IMR-90 (cell line): ENCODE measurements at regions not wholly inside any gene's neighbourhood (a gene's known extent, or its start where the extent isn't known, plus 50 kb on each side); places are given as distances from the start of the nearest gene placed in this dataset.

Source experiments
- ATAC-seq: fragments of 200-7000 bp; cut with Tn5 transposase; 2 replicates; pipeline ENCODE4 v1.9.1; 2020; ENCODE audit warnings: low read depth, mild to moderate bottlenecking, moderate library complexity
- BruUV-seq: library from RNA; stranded (reverse); fragments of 400-500 nt; replicated peaks from 2 replicates; lab custom pipeline; 2021; lab: Mats Ljungman, UMichigan
- CTCF ChIA-PET: fragments of 300-600 bp; formaldehyde crosslinking; extraction: SDS; loops from one replicate; lab custom pipeline; 2021; ENCODE audit warnings: antibody characterized with exemption; lab: Yijun Ruan, JAX
- POLR2A ChIA-PET: fragments of 300-600 bp; sonication (Branson Sonifier 250); formaldehyde crosslinking; loops from one replicate; lab custom pipeline; 2022; ENCODE audit warnings: antibody characterized with exemption; ENCODE audit not compliant: unreplicated experiment; lab: Charles Lee
- DNase-seq: peaks from one replicate; pipeline ENCODE4 v3.0.0; 2013
- H2AFZ ChIP-seq: replicated peaks from 2 replicates; pipeline ENCODE3; 2013; ENCODE audit warnings: low read length, mild to moderate bottlenecking; ENCODE audit not compliant: poor library complexity
- H2AK5ac ChIP-seq: 2 replicates; pipeline ENCODE4 v1.6.1; 2013; ENCODE audit warnings: low read depth, low read length, inconsistent platforms
- H2AK9ac ChIP-seq: replicated peaks from 2 replicates; pipeline ENCODE3; 2013; ENCODE audit warnings: mild to moderate bottlenecking, low read depth, low read length, moderate library complexity; ENCODE audit not compliant: poor library complexity
- H2BK120ac ChIP-seq: 2 replicates; pipeline ENCODE4 v1.6.1; 2013; ENCODE audit warnings: low read depth, low read length, inconsistent platforms
- H2BK15ac ChIP-seq: 3 replicates; pipeline ENCODE4 v1.6.1; 2013; ENCODE audit warnings: low read depth, low read length, inconsistent platforms
- H2BK20ac ChIP-seq: 2 replicates; pipeline ENCODE4 v1.6.1; 2013; ENCODE audit warnings: low read depth, mild to moderate bottlenecking, inconsistent platforms, low read length, moderate library complexity
- H2BK5ac ChIP-seq: 2 replicates; pipeline ENCODE4 v1.6.1; 2013; ENCODE audit warnings: mild to moderate bottlenecking, low read depth, low read length, inconsistent platforms; ENCODE audit not compliant: poor library complexity, severe bottlenecking
- H3K14ac ChIP-seq: replicated peaks from 2 replicates; pipeline ENCODE4 v1.6.1; 2013; ENCODE audit warnings: low read depth, low read length, inconsistent platforms
- H3K18ac ChIP-seq: 2 replicates; pipeline ENCODE4 v1.6.1; 2013; ENCODE audit warnings: low read depth, low read length, control low read depth
- H3K23ac ChIP-seq: 2 replicates; pipeline ENCODE4 v1.6.1; 2013; ENCODE audit warnings: low read depth, low read length, inconsistent platforms
- H3K27ac ChIP-seq: 2 replicates; pipeline ENCODE4 v1.5.1; 2013; ENCODE audit warnings: mild to moderate bottlenecking, control low read depth, low read length; ENCODE audit not compliant: insufficient read depth
- H3K27me3 ChIP-seq: 2 replicates; pipeline ENCODE4 v1.6.1; 2013; ENCODE audit warnings: low read length; ENCODE audit not compliant: control insufficient read depth, insufficient read depth
- H3K36me3 ChIP-seq: 2 replicates; pipeline ENCODE4 v1.6.1; 2013; ENCODE audit warnings: low read length, mixed read lengths; ENCODE audit not compliant: control insufficient read depth, insufficient read depth
- H3K4ac ChIP-seq: 2 replicates; pipeline ENCODE4 v1.6.1; 2013; ENCODE audit warnings: low read depth, low read length, inconsistent platforms
- H3K4me1 ChIP-seq: 2 replicates; pipeline ENCODE4 v1.6.1; 2013; ENCODE audit warnings: low read length, mixed read lengths; ENCODE audit not compliant: control insufficient read depth, insufficient read depth
- H3K4me2 ChIP-seq: 2 replicates; pipeline ENCODE4 v1.6.1; 2013; ENCODE audit warnings: low read depth, mild to moderate bottlenecking, control low read depth, low read length, moderate library complexity
- H3K4me3 ChIP-seq: 2 replicates; pipeline ENCODE4 v1.5.1; 2013; ENCODE audit warnings: low read depth, mild to moderate bottlenecking, control low read depth, low read length, moderate library complexity; ENCODE audit not compliant: insufficient read depth
- H3K56ac ChIP-seq: 2 replicates; pipeline ENCODE4 v1.6.1; 2013; ENCODE audit warnings: low read length, inconsistent platforms; ENCODE audit not compliant: insufficient read depth; ENCODE audit errors: extremely low read depth
- H3K79me1 ChIP-seq, 2 experiments: 2 replicates each; pipeline ENCODE4 v1.6.1; 2013; ENCODE audit warnings: low read length in 2 of 2, inconsistent platforms in 1 of 2, low read depth in 1 of 2
- H3K9ac ChIP-seq: 2 replicates; pipeline ENCODE4 v1.6.1; 2013; ENCODE audit warnings: low read depth, low read length, control low read depth
- H3K9me1 ChIP-seq: 2 replicates; pipeline ENCODE4 v1.6.1; 2013; ENCODE audit warnings: low read length, inconsistent platforms; ENCODE audit not compliant: insufficient read depth
- H3K9me3 ChIP-seq: 2 replicates; pipeline ENCODE4 v1.6.1; 2013; ENCODE audit warnings: low read length; ENCODE audit not compliant: control insufficient read depth, insufficient read depth
- H4K20me1 ChIP-seq: 2 replicates; pipeline ENCODE4 v1.6.1; 2013; ENCODE audit warnings: low read length, inconsistent platforms; ENCODE audit not compliant: insufficient read depth
- H4K5ac ChIP-seq: 2 replicates; pipeline ENCODE4 v1.6.1; 2013; ENCODE audit warnings: mild to moderate bottlenecking, low read depth, low read length, control low read depth
- H4K8ac ChIP-seq, 2 experiments: 2 replicates each; pipeline ENCODE4 v1.6.1; 2013; ENCODE audit warnings: low read depth in 2 of 2, low read length in 2 of 2, control low read depth in 1 of 2, inconsistent platforms in 1 of 2
- H4K91ac ChIP-seq: 2 replicates; pipeline ENCODE4 v1.6.1; 2013; ENCODE audit warnings: low read depth, low read length, inconsistent platforms; ENCODE audit not compliant: insufficient read depth
- BHLHE40 ChIP-seq: fragments of 150-350 bp; IDR thresholded peaks from 2 replicates; pipeline ENCODE4 v1.6.1; 2016; ENCODE audit warnings: mild to moderate bottlenecking, low read depth, low read length
- CEBPB ChIP-seq: IDR thresholded peaks from 2 replicates; pipeline ENCODE4 v1.6.1; 2012; ENCODE audit warnings: low read depth, low read length, improper control_type of control experiment
- FOS ChIP-seq: fragments of 150-350 bp; IDR thresholded peaks from 2 replicates; pipeline ENCODE4 v1.6.1; 2016; ENCODE audit warnings: low read depth, low read length
- MAZ ChIP-seq: IDR thresholded peaks from 2 replicates; pipeline ENCODE4 v1.6.1; 2012; ENCODE audit warnings: low read depth, mild to moderate bottlenecking, low read length, improper control_type of control experiment, moderate library complexity, borderline replicate concordance
- NFE2L2 ChIP-seq: fragments of 150-350 bp; IDR thresholded peaks from 2 replicates; pipeline ENCODE4 v1.6.1; 2016; ENCODE audit warnings: low read depth, mild to moderate bottlenecking, low read length
- POLR2A ChIP-seq: IDR thresholded peaks from 2 replicates; pipeline ENCODE4 v1.6.1; 2012; ENCODE audit warnings: mild to moderate bottlenecking, low read depth, low read length
- RAD21 ChIP-seq: IDR thresholded peaks from 2 replicates; pipeline ENCODE4 v1.6.1; 2012; ENCODE audit warnings: low read length, improper control_type of control experiment
- RCOR1 ChIP-seq: IDR thresholded peaks from 2 replicates; pipeline ENCODE4 v1.6.1; 2012; ENCODE audit warnings: mild to moderate bottlenecking, low read length, improper control_type of control experiment; ENCODE audit not compliant: insufficient replicate concordance
- SMC3 ChIP-seq: fragments of 150-350 bp; IDR thresholded peaks from 2 replicates; pipeline ENCODE4 v1.6.1; 2016; ENCODE audit warnings: low read depth, mild to moderate bottlenecking, antibody characterized with exemption, low read length, moderate library complexity
- WGBS, 2 experiments: methylation state at CpG; one replicate each; pipeline versions ENCODE4 v1.1.5 to v1.1.7; 2013; ENCODE audit warnings: missing lambda C conversion rate in 2 of 2; ENCODE audit not compliant: insufficient read length in 1 of 2; ENCODE audit errors: extremely low coverage in 2 of 2; 5-methylcytosine and 5-hydroxymethylcytosine counted together
- dilution Hi-C: fragments of 300-500 bp; cut with HindIII; formaldehyde crosslinking; loops from one replicate; pipeline ENCODE4 v1.14.3; 2018; ENCODE audit warnings: low sequenced_read_pairs; ENCODE audit not compliant: unreplicated experiment
- in situ Hi-C: fragments of 300-500 bp; cut with MboI; formaldehyde crosslinking; loops from 3 replicates; pipeline ENCODE4 v1.14.3; 2019; ENCODE audit warnings: low sequenced_read_pairs, inconsistent platforms, mixed read lengths
- intact Hi-C: fragments of 100-400 bp; cut with micrococcal nuclease; formaldehyde crosslinking; loops from 2 replicates; pipeline ENCODE4 v1.10.0; 2022
- TF ChIP-seq, protein P1 (sequence below): fragments of 150-350 bp; IDR thresholded peaks from 2 replicates; pipeline ENCODE4 v1.6.1; 2016; ENCODE audit warnings: low read depth, mild to moderate bottlenecking, low read length, moderate library complexity, borderline replicate concordance

DNA sequence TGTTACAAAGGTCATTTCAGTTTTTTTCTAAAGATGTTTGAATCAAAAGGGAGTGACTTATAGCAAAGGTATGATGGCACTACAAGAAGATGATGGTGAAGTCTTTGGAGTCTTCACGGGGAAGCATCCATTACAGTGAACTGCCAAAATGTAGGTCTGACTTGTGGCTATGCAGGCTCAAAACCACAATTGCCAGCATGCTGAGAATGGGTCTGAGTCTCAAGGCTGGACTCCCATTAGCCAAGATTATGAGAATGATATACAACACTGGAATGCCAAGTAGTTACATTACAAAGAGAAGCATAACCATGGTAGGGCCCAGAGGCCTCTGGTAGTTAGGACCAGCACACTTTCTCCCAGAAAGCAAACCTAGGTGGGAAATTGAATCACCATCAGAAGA is 194.2 kb downstream of the MTHFS start:
- in situ Hi-C loops (no loop called here), dilution Hi-C loops (no loop called here), intact Hi-C loops (no loop called here)
- Histone ChIP-seq H3K56ac (no peak overlapping the region), H2AK5ac (no peak overlapping the region), H2BK5ac (no peak overlapping the region), H3K4ac (no peak overlapping the region), H3K36me3 (no peaks in the 10 kb centered on the region), H4K91ac (no peak overlapping the region), H2BK20ac (no peak overlapping the region), H3K18ac (no peak overlapping the region), H3K9ac (no peak overlapping the region), H3K4me3 (no peak overlapping the region), H3K9me1 (no peaks in the 10 kb centered on the region), H3K4me1 (no peaks in the 10 kb centered on the region), H2BK15ac (no peak overlapping the region), H3K14ac (no peak overlapping the region), H3K27me3 (peaks cover 4% of the 10 kb centered on the region), H3K79me1 (no peaks in the 10 kb centered on the region), H3K27ac (no peak overlapping the region), H4K5ac (no peak overlapping the region), H2AK9ac (no peak overlapping the region), H2AFZ (no peak overlapping the region), H4K8ac (no peak overlapping the region), H2BK120ac (no peak overlapping the region), H3K9me3 (no peaks in the 10 kb centered on the region), H3K4me2 (no peak overlapping the region), H3K23ac (no peak overlapping the region), H4K20me1 (no peaks in the 10 kb centered on the region)
- no CpG with 5 or more reads among the region's 1 CpG for WGBS, 2 experiments
- ChIA-PET CTCF (no interaction called here), POLR2A (no interaction called here)
- TF ChIP-seq CEBPB (no peak), NFE2L2 (no peak), SMC3 (no peak), POLR2A (no peak), FOS (no peak), BHLHE40 (no peak), RAD21 (no peak), MAZ (no peak), RCOR1 (no peak)
- TF ChIP-seq, protein P1, sequence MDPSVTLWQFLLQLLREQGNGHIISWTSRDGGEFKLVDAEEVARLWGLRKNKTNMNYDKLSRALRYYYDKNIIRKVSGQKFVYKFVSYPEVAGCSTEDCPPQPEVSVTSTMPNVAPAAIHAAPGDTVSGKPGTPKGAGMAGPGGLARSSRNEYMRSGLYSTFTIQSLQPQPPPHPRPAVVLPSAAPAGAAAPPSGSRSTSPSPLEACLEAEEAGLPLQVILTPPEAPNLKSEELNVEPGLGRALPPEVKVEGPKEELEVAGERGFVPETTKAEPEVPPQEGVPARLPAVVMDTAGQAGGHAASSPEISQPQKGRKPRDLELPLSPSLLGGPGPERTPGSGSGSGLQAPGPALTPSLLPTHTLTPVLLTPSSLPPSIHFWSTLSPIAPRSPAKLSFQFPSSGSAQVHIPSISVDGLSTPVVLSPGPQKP: no peak
- no peak for DNase-seq
- BruUV-seq: no TSS peak
- ATAC-seq: no peak
